ENCODE measurements at regions not wholly inside any gene's neighbourhood (a gene's known extent, or its start where the extent isn't known, plus 50 kb on each side); places are given as distances from the start of the nearest gene placed in this dataset.

GRCh38 chr3:70899816-70900215 is 587.4 kb upstream of the MDFIC2 start:
- Mint-ChIP-seq H3K9me3 (peaks cover 11% of the 10 kb centered on the region), H3K4me3 (no peak overlapping the region), H3K36me3 (ENCODE audit: low read depth) (peaks cover 3% of the 10 kb centered on the region), H3K4me1 (ENCODE audit: low read depth) (no peaks in the 10 kb centered on the region), H3K27ac (no peak overlapping the region), H3K27me3 (peaks cover 37% of the 10 kb centered on the region)

GRCh38 chr3:70890020-70890394 is 577.6 kb upstream of the MDFIC2 start:
- Mint-ChIP-seq H3K27ac (no peak overlapping the region), H3K4me3 (no peak overlapping the region), H3K4me1 (ENCODE audit: low read depth) (no peaks in the 10 kb centered on the region), H3K36me3 (ENCODE audit: low read depth) (no peaks in the 10 kb centered on the region), H3K9me3 (no peaks in the 10 kb centered on the region), H3K27me3 (peaks cover 4% of the 10 kb centered on the region)

GRCh38 chr3:70889162-70890019 is 577.0 kb upstream of the MDFIC2 start:
- H3K27ac Mint-ChIP-seq = no peak overlapping the region

GRCh38 chr3:70885636-70886035 is 573.2 kb upstream of the MDFIC2 start:
- Mint-ChIP-seq H3K27ac (no peak overlapping the region), H3K9me3 (no peaks in the 10 kb centered on the region), H3K36me3 (ENCODE audit: low read depth) (no peaks in the 10 kb centered on the region), H3K27me3 (peaks cover 7% of the 10 kb centered on the region), H3K4me1 (ENCODE audit: low read depth) (no peaks in the 10 kb centered on the region), H3K4me3 (no peak overlapping the region)

More at GRCh38 chr3:70889162-70890019, 577.0 kb upstream of the MDFIC2 start:
- Mint-ChIP-seq H3K9me3 (no peaks in the 10 kb centered on the region), H3K27me3 (peaks cover 4% of the 10 kb centered on the region), H3K4me1 (ENCODE audit: low read depth) (no peaks in the 10 kb centered on the region), H3K36me3 (ENCODE audit: low read depth) (no peaks in the 10 kb centered on the region), H3K4me3 (no peak overlapping the region)

- Mint-ChIP-seq H3K36me3 (ENCODE audit: low read depth) (no peaks in the 10 kb centered on the region), H3K27me3 (peaks cover 14% of the 10 kb centered on the region), H3K9me3 (peaks cover 6% of the 10 kb centered on the region), H3K4me3 (no peak overlapping the region), H3K4me1 (ENCODE audit: low read depth) (no peaks in the 10 kb centered on the region), H3K27ac (no peak overlapping the region)
Measured at GRCh38 chr3:70882104-70882503, 569.7 kb upstream of the MDFIC2 start.

GRCh38 chr3:70880421-70880820 is 568.0 kb upstream of the MDFIC2 start:
- no peaks in the 10 kb centered on the region for H3K36me3 Mint-ChIP-seq (ENCODE audit: low read depth)
- H3K9me3 Mint-ChIP-seq = peaks cover 6% of the 10 kb centered on the region
- no peak overlapping the region for H3K27ac Mint-ChIP-seq
- no peaks in the 10 kb centered on the region for H3K4me1 Mint-ChIP-seq (ENCODE audit: low read depth)
- H3K27me3 Mint-ChIP-seq = peaks cover 13% of the 10 kb centered on the region
- no peak overlapping the region for H3K4me3 Mint-ChIP-seq

- Mint-ChIP-seq H3K27me3 (peaks cover 18% of the 10 kb centered on the region), H3K9me3 (peaks cover 15% of the 10 kb centered on the region), H3K27ac (no peak overlapping the region), H3K4me1 (ENCODE audit: low read depth) (no peaks in the 10 kb centered on the region), H3K36me3 (ENCODE audit: low read depth) (no peaks in the 10 kb centered on the region), H3K4me3 (no peak overlapping the region)
Measured at GRCh38 chr3:70876154-70876553, 563.7 kb upstream of the MDFIC2 start.

- H3K27ac Mint-ChIP-seq = no peak overlapping the region
- H3K27me3 Mint-ChIP-seq = peaks cover 28% of the 10 kb centered on the region
- H3K4me3 Mint-ChIP-seq = no peak overlapping the region
- no peaks in the 10 kb centered on the region for H3K36me3 Mint-ChIP-seq (ENCODE audit: low read depth)
- H3K9me3 Mint-ChIP-seq = peaks cover 15% of the 10 kb centered on the region
- H3K4me1 Mint-ChIP-seq (ENCODE audit: low read depth) = no peaks in the 10 kb centered on the region
Measured at GRCh38 chr3:70874196-70874595, 561.8 kb upstream of the MDFIC2 start.

- Mint-ChIP-seq H3K9me3 (peaks cover 11% of the 10 kb centered on the region), H3K4me3 (no peak overlapping the region), H3K4me1 (ENCODE audit: low read depth) (no peaks in the 10 kb centered on the region), H3K27ac (no peak overlapping the region), H3K36me3 (ENCODE audit: low read depth) (no peaks in the 10 kb centered on the region), H3K27me3 (peaks cover 29% of the 10 kb centered on the region)
Measured at GRCh38 chr3:70873686-70874085, 561.2 kb upstream of the MDFIC2 start.

GRCh38 chr3:70871909-70872656 is 559.6 kb upstream of the MDFIC2 start:
- H3K4me1 Mint-ChIP-seq (ENCODE audit: low read depth) = no peaks in the 10 kb centered on the region
- H3K27ac Mint-ChIP-seq = no peak overlapping the region
- peaks cover 22% of the 10 kb centered on the region for H3K27me3 Mint-ChIP-seq
- no peak overlapping the region for H3K4me3 Mint-ChIP-seq
- H3K36me3 Mint-ChIP-seq (ENCODE audit: low read depth) = no peaks in the 10 kb centered on the region
- H3K9me3 Mint-ChIP-seq = peaks cover 11% of the 10 kb centered on the region

GRCh38 chr3:70870576-70870975 is 558.1 kb upstream of the MDFIC2 start:
- no peak overlapping the region for H3K4me3 Mint-ChIP-seq
- H3K36me3 Mint-ChIP-seq (ENCODE audit: low read depth) = no peaks in the 10 kb centered on the region
- peaks cover 14% of the 10 kb centered on the region for H3K9me3 Mint-ChIP-seq
- H3K27me3 Mint-ChIP-seq = peaks cover 24% of the 10 kb centered on the region
- H3K4me1 Mint-ChIP-seq (ENCODE audit: low read depth) = no peaks in the 10 kb centered on the region
- H3K27ac Mint-ChIP-seq = no peak overlapping the region

- Mint-ChIP-seq H3K9me3 (peaks cover 19% of the 10 kb centered on the region), H3K4me1 (ENCODE audit: low read depth) (no peaks in the 10 kb centered on the region)
Measured at GRCh38 chr3:70868561-70868960, 556.1 kb upstream of the MDFIC2 start.

GRCh38 chr3:70863049-70863448 is 550.6 kb upstream of the MDFIC2 start:
- peaks cover 30% of the 10 kb centered on the region for H3K27me3 Mint-ChIP-seq
- H3K9me3 Mint-ChIP-seq = peaks cover 8% of the 10 kb centered on the region
- H3K36me3 Mint-ChIP-seq (ENCODE audit: low read depth) = no peaks in the 10 kb centered on the region
- no peak overlapping the region for H3K4me3 Mint-ChIP-seq
- H3K4me1 Mint-ChIP-seq (ENCODE audit: low read depth) = peaks cover 7% of the 10 kb centered on the region
- H3K27ac Mint-ChIP-seq = no peak overlapping the region

More at GRCh38 chr3:70868561-70868960, 556.1 kb upstream of the MDFIC2 start:
- H3K4me3 Mint-ChIP-seq = no peak overlapping the region
- H3K27me3 Mint-ChIP-seq = peaks cover 37% of the 10 kb centered on the region
- no peaks in the 10 kb centered on the region for H3K36me3 Mint-ChIP-seq (ENCODE audit: low read depth)
- no peak overlapping the region for H3K27ac Mint-ChIP-seq

GRCh38 chr3:70861855-70862254 is 549.4 kb upstream of the MDFIC2 start:
- Mint-ChIP-seq H3K36me3 (ENCODE audit: low read depth) (no peaks in the 10 kb centered on the region), H3K4me3 (no peak overlapping the region), H3K27me3 (peaks cover 30% of the 10 kb centered on the region), H3K27ac (peak overlapping the region; percentile 9), H3K4me1 (ENCODE audit: low read depth) (peaks cover 13% of the 10 kb centered on the region), H3K9me3 (peaks cover 8% of the 10 kb centered on the region)

- Mint-ChIP-seq H3K27ac (no peak overlapping the region), H3K27me3 (peaks cover 30% of the 10 kb centered on the region), H3K36me3 (ENCODE audit: low read depth) (no peaks in the 10 kb centered on the region), H3K4me1 (ENCODE audit: low read depth) (peaks cover 19% of the 10 kb centered on the region), H3K9me3 (peaks cover 8% of the 10 kb centered on the region), H3K4me3 (no peak overlapping the region)
Measured at GRCh38 chr3:70861234-70861633, 548.8 kb upstream of the MDFIC2 start.

Measured in stimulated activated naive CD8-positive, alpha-beta T cell treated with anti-CD3 and anti-CD28 coated beads, Interleukin-15, Interleukin-2, amounts not matched to agents 100 ng/mL and 50 ng/mL, for 24 hours (primary cell).